NCI-H1417 treated with DMSO at 0.1 percent for 48 hours (cell line): ENCODE measurements at regions not wholly inside any gene's neighbourhood (a gene's known extent, or its start where the extent isn't known, plus 50 kb on each side); places are given as distances from the start of the nearest gene placed in this dataset.
"Not testable (repeated sequence)": the region's sequence is repeated elsewhere in the genome, so short reads cannot be mapped to it uniquely, and the experiment has no call there.

ENCODE experiments used
- DNase-seq: peaks from one replicate; lab custom pipeline; 2025; lab: John Stamatoyannopoulos, UW

DNA sequence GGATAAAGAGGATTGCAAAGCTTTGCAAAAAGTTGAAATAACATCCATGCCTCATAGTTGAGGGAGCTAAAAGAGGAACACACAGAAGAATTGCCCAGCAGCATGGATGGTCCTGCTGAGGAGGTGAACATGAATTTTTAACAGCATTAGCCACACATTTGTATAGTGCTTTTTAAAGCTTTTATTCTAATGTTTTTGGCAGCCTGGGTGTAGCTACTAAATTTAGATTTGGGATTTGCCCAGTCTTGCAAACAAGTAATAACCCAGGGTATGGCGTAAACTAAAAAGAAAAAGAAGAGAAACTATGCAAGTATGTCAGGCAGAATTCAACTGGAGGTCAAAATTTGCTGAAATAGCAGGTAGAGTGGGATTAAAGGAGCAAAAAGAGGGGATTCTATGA is 75.1 kb upstream of the PTPRK start:
- DNase-seq, result no peak

- no peak for DNase-seq
Observed at GRCh38 chr6:128586095-128586494, 65.7 kb upstream of the PTPRK start.

DNA sequence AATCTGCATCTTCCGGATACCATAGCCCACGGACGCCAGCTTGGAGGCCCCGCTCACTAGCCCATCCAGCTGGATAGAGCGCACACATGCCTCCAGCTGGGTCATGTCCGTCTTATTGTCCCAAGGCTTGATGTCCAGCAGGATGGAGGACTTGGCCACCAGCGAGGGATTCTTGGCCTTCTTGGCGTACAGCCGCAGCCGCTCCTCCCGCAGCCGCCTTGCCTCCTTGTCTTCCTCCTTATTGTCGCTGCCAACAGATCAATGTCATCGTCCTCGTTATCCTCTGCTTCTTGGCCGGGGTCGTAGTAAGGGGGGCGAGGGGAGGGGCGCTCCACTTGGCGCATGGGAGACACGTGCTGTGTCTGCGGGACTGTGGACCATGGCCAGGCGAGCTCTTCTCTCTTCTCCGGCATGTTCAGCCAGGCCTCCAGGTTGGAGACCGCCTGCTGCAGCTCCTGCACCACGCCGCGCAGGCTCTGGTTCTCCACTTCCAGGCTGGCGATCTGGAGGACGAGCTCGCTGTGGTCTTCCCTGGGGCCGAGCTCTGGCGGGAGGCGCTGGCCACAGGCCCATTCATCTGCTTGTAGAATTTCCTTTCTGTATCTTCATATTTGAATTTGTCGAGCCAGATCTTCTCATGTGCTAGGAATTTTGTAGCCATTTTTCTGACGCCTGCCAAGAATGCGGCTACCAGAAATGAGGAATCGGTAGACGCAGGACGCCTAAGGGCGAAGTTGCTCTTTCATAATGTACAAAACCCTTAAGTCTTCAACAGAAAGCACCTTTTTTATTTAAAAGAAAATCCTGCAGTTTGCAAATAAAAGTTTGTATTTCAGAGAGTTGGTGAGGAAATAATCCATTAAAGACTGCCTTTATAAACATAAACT is 60.1 kb upstream of the PTPRK start:
- DNase-seq, result no peak

DNA sequence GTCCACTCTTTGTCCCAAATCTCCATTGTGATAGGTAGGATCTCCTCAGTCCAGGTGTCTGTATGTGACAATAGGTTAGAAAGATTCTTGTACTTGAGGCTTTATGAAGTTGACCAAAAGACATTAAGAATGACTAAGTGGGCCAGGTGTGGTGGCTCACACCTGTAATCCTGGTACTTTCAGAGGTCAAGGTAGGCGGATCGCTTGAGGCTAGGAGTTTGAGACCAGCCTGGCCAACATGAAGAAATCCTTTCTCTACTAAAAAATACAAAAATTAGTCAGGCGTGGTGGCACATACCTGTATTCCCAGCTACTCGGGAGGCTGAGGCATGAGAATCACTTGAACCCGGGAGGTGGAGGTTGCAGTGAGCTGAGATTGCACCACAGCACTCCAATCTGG is 54.9 kb upstream of the PTPRK start:
- not testable (repeated sequence) for DNase-seq

DNA sequence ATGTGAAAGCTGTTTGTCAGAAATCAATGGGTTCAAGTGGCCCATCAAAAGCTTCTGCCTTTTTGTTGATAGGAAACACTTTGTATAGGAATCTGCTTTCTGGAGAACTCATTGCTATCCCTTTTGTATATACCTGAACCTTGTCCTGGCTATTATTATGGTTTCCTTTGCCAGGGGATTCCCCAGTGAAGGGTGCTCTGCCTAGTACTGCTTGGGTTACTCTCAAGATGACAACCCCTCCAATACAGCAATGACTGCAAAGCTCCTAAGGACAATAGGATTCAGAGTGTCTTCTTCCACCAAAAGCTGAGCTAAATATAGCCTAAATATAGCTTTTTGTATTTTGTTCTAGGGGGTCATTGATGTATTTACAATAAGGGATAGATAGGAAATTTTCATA is 54.0 kb upstream of the PTPRK start:
- DNase-seq, result no peak

DNA sequence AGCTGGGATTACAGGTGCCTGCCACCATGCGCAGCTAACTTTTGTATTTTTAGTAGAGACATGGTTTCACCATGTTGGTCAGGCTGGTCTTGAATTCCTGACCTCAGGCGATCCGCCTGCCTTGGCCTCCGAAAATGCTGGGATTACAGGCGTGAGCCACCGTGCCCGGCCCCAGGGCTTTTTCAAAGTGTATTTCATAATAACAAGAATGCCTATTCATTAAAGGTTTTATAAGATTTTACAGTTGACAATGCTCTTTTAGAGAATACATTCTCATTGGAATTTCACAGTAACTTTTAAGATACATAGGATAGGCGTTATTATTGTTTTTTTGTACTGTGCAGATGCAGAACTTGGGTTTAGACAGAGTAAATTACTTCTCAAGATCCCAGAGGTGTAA is 52.6 kb upstream of the PTPRK start:
- DNase-seq, result no peak

- no peak for DNase-seq
Observed at GRCh38 chr6:128572294-128572693, 51.9 kb upstream of the PTPRK start.

GRCh38 chr6:128570680-128571063 is 50.3 kb upstream of the PTPRK start:
- DNase-seq, result no peak

GRCh38 chr6:128569732-128570679 is 49.6 kb upstream of the PTPRK start:
- DNase-seq, result no peak
